Mucosa of descending colon (tissue), 3 donors: ENCODE measurements at regions not wholly inside any gene's neighbourhood (a gene's known extent, or its start where the extent isn't known, plus 50 kb on each side); places are given as distances from the start of the nearest gene placed in this dataset.

Source experiments
- ATAC-seq: fragments of 200-7000 bp; cut with Tn5 transposase; one replicate; pipeline ENCODE4 v1.9.1; 2020; ENCODE audit warnings: mild to moderate bottlenecking, moderate library complexity
- DNase-seq, 3 donors: peaks; one replicate each; pipeline ENCODE4 v3.0.0-alpha.2; 2020
- H3K36me3 ChIP-seq: fragments of 200-600 bp; one replicate; pipeline ENCODE4 v1.8.0; 2021; ENCODE audit warnings: low read depth, mild to moderate bottlenecking
- H3K4me1 ChIP-seq: fragments of 200-600 bp; one replicate; pipeline ENCODE4 v1.8.0; 2021; ENCODE audit warnings: low read depth, mild to moderate bottlenecking
- H3K4me3 ChIP-seq: fragments of 200-600 bp; one replicate; pipeline ENCODE4 v1.8.0; 2021; ENCODE audit warnings: mild to moderate bottlenecking
- H3K9me3 ChIP-seq: fragments of 200-600 bp; one replicate; pipeline ENCODE4 v1.8.0; 2021; ENCODE audit warnings: mild to moderate bottlenecking
- intact Hi-C, 2 donors: fragments of 100-400 bp; cut with DNase I in 1 of 2; cut with micrococcal nuclease in 1 of 2; formaldehyde crosslinking; loops; one replicate each; pipeline versions ENCODE4 v1.11.0 to v1.11.1; 2022; cut with DNase I, micrococcal nuclease
- TF ChIP-seq, protein P1 (sequence below): fragments of 200-600 bp; IDR thresholded peaks from one replicate; pipeline ENCODE4 v1.8.0; 2022; ENCODE audit warnings: antibody characterized with exemption, mild to moderate bottlenecking
- donor health status: DM: no; HTN: no; CAD: no; lungs with moderate emphysema.
- donor health status: DM: no; HTN: no; CAD: no.
- donor health status: DM: no; HTN: yes; CAD: no.

DNA sequence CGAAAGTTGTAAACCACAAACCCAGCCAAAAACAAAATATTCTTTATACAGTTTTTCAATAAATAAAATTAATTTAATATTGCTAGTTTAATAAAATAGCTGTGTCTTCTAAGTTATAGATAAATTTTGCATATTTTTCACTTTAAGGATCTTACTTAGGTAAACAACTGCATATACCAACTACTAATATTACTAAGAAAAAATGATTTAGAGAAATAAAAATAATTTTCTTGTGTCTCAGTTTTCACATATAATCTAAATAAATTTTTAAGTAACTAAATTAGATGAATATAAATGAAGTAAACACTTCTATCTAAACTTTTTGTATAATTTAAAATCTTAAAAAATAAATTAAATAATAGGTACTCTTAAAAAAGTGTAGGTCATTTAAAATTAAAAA, 67.1 kb upstream of the TOP3B start:
- TF ChIP-seq, protein P1, sequence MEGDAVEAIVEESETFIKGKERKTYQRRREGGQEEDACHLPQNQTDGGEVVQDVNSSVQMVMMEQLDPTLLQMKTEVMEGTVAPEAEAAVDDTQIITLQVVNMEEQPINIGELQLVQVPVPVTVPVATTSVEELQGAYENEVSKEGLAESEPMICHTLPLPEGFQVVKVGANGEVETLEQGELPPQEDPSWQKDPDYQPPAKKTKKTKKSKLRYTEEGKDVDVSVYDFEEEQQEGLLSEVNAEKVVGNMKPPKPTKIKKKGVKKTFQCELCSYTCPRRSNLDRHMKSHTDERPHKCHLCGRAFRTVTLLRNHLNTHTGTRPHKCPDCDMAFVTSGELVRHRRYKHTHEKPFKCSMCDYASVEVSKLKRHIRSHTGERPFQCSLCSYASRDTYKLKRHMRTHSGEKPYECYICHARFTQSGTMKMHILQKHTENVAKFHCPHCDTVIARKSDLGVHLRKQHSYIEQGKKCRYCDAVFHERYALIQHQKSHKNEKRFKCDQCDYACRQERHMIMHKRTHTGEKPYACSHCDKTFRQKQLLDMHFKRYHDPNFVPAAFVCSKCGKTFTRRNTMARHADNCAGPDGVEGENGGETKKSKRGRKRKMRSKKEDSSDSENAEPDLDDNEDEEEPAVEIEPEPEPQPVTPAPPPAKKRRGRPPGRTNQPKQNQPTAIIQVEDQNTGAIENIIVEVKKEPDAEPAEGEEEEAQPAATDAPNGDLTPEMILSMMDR: no peak
- intact Hi-C loops: no loop called here
- ATAC-seq (no peak), DNase-seq (no peak)
- H3K4me3 ChIP-seq: no peak overlapping the region
- H3K4me1 ChIP-seq: no peaks in the 10 kb centered on the region
- H3K9me3 ChIP-seq: no peaks in the 10 kb centered on the region
- no peaks in the 10 kb centered on the region for H3K36me3 ChIP-seq

DNA sequence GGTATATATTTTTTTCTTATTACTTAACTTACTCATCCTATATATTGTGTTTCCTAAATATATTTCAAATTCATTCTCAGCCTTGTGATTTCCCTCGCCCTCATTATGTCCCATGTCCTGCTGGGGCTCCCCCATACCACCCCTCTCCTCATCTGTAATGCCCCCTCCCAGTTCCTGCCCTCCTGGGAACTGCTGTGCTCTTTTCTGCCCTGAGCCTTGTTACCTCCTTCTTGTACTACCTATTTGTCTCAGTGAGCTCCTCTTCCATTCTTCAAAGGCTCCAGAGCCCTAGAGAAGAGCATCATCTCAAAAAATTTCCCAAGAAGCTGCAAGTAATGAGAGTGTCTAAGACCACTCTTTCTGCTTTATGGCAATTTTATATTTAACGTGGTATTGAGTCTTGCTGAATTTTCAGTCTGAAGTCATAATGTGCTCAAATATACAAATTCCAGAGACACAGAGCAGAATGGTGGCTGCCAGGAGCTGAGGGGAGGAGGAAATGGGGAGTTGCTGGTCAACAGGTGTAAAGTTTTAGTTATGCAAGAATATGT, 66.5 kb upstream of the TOP3B start:
- TF ChIP-seq, protein P1: no peak
- no peak for DNase-seq
- Histone ChIP-seq H3K4me1 (no peaks in the 10 kb centered on the region), H3K4me3 (no peak overlapping the region), H3K36me3 (no peaks in the 10 kb centered on the region), H3K9me3 (no peaks in the 10 kb centered on the region)
- ATAC-seq: no peak
- intact Hi-C loops: no loop called here

DNA sequence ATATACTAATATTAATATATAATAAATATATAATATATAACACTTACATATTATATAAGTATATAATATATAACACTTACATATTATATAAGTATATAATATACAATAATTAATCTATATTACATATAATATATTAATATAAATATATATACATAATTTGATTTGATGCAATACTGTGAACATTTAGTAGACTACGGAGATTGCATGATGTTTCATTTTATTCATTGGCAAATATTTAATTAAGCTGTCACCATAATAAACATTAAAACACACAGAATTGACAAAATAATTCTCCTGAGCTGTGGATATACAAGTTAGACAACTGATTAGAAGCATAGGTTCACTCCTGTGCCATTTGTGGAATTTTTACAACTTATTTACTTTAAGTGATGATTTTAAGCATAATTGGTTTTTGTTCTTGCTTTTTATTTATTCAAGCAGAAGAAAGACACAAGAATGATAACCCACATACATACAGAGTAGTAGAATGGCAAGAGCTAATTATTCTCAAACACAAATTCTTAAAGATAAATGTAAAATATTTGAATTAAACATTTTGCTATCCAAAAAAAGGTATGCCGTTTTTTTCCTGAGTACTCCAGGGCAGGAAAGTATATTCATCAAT, 65.8 kb upstream of the TOP3B start:
- no peak for DNase-seq
- H3K4me3 ChIP-seq: no peak overlapping the region
- no peak for ATAC-seq
- no peaks in the 10 kb centered on the region for H3K36me3 ChIP-seq
- no peaks in the 10 kb centered on the region for H3K9me3 ChIP-seq
- intact Hi-C loops: no loop called here
- TF ChIP-seq, protein P1: no peak
- no peaks in the 10 kb centered on the region for H3K4me1 ChIP-seq

DNA sequence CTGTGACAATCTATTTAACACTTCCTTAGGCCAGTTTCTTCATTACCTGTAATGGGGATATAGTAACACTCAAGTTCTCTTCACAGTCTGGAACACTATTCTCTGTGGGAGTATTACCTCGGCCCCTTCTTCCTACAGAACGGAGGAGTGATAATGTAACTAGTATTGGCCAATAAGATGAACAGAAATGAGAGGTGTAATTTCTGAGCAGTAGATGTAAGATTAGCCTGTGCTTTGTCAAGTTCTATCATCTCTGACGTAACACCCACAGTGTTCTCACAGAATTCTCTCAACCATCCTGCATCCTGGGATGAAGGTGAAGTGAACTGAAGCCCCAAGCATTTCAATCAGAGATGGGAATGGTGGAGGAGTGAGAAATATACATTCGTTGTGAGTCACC, 65.2 kb upstream of the TOP3B start:
- H3K9me3 ChIP-seq: no peaks in the 10 kb centered on the region
- DNase-seq (no peak), ATAC-seq (no peak)
- H3K36me3 ChIP-seq: no peaks in the 10 kb centered on the region
- H3K4me1 ChIP-seq: no peaks in the 10 kb centered on the region
- no peak overlapping the region for H3K4me3 ChIP-seq
- intact Hi-C loops: no loop called here
- TF ChIP-seq, protein P1: no peak

DNA sequence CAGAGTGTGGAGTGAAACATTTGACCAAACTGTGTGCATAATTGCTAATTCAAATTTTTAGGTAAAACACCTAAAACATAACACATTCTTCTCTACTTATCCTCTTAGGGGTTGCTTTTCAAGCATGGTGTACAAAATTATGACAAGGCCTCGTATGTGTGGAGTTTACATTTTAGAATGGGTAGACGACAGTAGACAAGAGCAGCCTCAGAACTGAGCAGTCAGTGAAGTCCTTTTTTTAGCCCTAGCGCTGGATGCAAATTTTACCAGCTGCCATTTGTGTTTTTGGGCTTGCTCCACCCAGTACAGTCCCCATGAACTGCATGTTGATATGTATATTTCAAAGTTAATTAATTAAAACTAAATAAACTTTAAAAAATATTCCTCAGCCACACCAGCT, 64.7 kb upstream of the TOP3B start:
- Histone ChIP-seq H3K4me1 (no peaks in the 10 kb centered on the region), H3K36me3 (no peaks in the 10 kb centered on the region), H3K9me3 (no peaks in the 10 kb centered on the region), H3K4me3 (no peak overlapping the region)
- ATAC-seq (no peak), DNase-seq (no peak)
- TF ChIP-seq, protein P1: no peak
- intact Hi-C loops: no loop called here

DNA sequence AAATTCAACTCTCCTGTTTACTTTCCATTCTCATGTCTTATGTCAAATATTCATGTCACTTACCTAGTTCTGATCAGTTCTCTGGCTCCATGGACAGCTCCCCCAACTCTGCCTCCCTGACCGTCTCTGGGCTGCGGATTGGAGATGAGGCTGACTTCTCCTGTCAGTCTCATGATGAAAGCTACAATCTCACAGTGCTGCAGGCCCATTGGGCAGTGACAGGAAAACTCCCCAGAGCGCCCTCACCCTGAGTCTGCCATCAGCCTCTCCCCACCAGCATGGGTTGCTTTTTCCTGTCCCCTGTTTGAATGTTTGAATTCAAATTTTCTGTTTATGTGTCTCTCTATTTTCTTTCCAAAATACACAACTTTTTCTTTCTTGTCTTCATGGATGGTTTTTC, 63.8 kb upstream of the TOP3B start:
- Histone ChIP-seq H3K4me3 (no peak overlapping the region), H3K9me3 (no peaks in the 10 kb centered on the region), H3K4me1 (no peaks in the 10 kb centered on the region), H3K36me3 (no peaks in the 10 kb centered on the region)
- ATAC-seq (no peak), DNase-seq (no peak)
- TF ChIP-seq, protein P1: no peak
- intact Hi-C loops: no loop called here
